Activated T-helper 1 cell treated with anti-CD3 and anti-CD28 coated beads, Interleukin-2, amount 50 U/mL, for 16 hours (primary cell): ENCODE measurements at regions not wholly inside any gene's neighbourhood (a gene's known extent, or its start where the extent isn't known, plus 50 kb on each side); places are given as distances from the start of the nearest gene placed in this dataset.
A peak's percentile ranks its signal among the peaks of the same experiment; 100 is the strongest.

Experiments
- DNase-seq, 2 donors: peaks; one replicate each; pipeline ENCODE4 v3.0.0-alpha.2; 2020; ENCODE audit warnings: low read depth in 1 of 2, low spot score in 1 of 2

- DNase-seq: no peak
Measured at GRCh38 chr14:22003461-22003860, 329.8 kb upstream of the OR4E1 start.

- DNase-seq: peak; percentile 35 to 44
Measured at GRCh38 chr14:22002860-22003284, 329.3 kb upstream of the OR4E1 start.

GRCh38 chr14:21999402-21999801, 325.8 kb upstream of the OR4E1 start:
- DNase-seq: no peak

- no peak for DNase-seq
Measured at GRCh38 chr14:21997300-21997699, 323.7 kb upstream of the OR4E1 start.

- no peak for DNase-seq
Measured at GRCh38 chr14:21995332-21995731, 321.7 kb upstream of the OR4E1 start.

- no peak for DNase-seq
Measured at GRCh38 chr14:21993837-21994236, 320.2 kb upstream of the OR4E1 start.

- no peak for DNase-seq
Measured at GRCh38 chr14:21993070-21993469, 319.5 kb upstream of the OR4E1 start.

- no peak for DNase-seq
Measured at GRCh38 chr14:21991130-21991529, 317.5 kb upstream of the OR4E1 start.

- no peak for DNase-seq
Measured at GRCh38 chr14:21990116-21990515, 316.5 kb upstream of the OR4E1 start.

- DNase-seq: no peak
Measured at GRCh38 chr14:21989090-21989489, 315.5 kb upstream of the OR4E1 start.

- no peak for DNase-seq
Measured at GRCh38 chr14:21988413-21988812, 314.8 kb upstream of the OR4E1 start.

- no peak for DNase-seq
Measured at GRCh38 chr14:21987937-21988336, 314.3 kb upstream of the OR4E1 start.

GRCh38 chr14:21985081-21985480, 311.5 kb upstream of the OR4E1 start:
- no peak for DNase-seq

GRCh38 chr14:21978999-21979314, 305.3 kb upstream of the OR4E1 start:
- no peak for DNase-seq

GRCh38 chr14:21978184-21978998, 304.8 kb upstream of the OR4E1 start:
- DNase-seq: peak; percentile 13 to 27

GRCh38 chr14:21974741-21975140, 301.1 kb upstream of the OR4E1 start:
- DNase-seq: no peak

- DNase-seq: peak; percentile 4 to 14
Measured at GRCh38 chr14:21965042-21965441, 291.4 kb upstream of the OR4E1 start.

- DNase-seq: no peak
Measured at GRCh38 chr14:21964180-21964579, 290.6 kb upstream of the OR4E1 start.

- DNase-seq: no peak
Measured at GRCh38 chr14:21960636-21961035, 287.0 kb upstream of the OR4E1 start.

GRCh38 chr14:21941885-21942284, 268.3 kb upstream of the OR4E1 start:
- no peak for DNase-seq

GRCh38 chr14:21940887-21941856, 267.6 kb upstream of the OR4E1 start:
- DNase-seq: no peak

- no peak for DNase-seq
Measured at GRCh38 chr14:21939836-21940235, 266.2 kb upstream of the OR4E1 start.
